ENCODE measurements at regions not wholly inside any gene's neighbourhood (a gene's known extent, or its start where the extent isn't known, plus 50 kb on each side); places are given as distances from the start of the nearest gene placed in this dataset.

GRCh38 chr2:104043864-104044263 lies 810.1 kb upstream of the POU3F3 start:
- no peak for DNase-seq

DNA sequence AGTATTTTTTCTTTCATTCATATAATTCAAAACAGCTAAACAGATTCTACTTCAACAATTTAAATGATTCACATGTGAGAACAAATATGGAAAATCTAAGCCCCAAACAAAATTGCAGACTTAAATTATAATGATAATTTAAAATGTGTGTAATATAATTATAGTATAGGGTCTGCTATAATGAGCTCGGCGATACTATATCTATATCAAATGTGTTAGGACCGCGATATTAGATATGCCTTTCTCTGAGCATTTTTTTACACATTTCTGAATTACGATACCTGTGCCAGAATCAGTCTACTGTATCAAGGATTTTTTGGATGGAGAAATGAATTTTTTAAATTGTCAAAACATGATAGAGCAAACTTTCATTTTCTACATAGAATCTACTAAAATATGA lies 808.8 kb upstream of the POU3F3 start:
- DNase-seq, result no peak

GRCh38 chr2:104046466-104046865 lies 807.4 kb upstream of the POU3F3 start:
- DNase-seq, result no peak

- DNase-seq, result no peak
Measured at GRCh38 chr2:104047516-104047915, 806.4 kb upstream of the POU3F3 start.

DNA sequence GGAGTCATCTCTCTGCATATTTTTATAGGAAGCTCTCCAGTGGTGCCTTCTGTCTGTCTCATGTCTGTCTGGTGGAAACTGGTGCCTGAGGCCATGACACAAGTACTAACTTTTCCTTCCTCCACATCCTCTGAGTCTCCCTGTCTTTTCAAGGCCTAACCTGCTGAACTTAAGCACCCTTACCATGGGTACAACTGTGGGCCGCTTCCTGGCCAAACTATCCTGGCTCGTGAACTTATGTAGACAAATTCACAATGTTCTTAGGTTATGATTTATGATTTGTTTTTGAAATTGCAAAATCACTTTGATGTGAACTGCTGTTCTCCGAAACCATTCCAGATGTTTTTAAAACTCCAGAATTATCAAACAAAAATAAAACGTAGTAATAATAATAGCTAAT lies 804.5 kb upstream of the POU3F3 start:
- DNase-seq, result no peak

DNA sequence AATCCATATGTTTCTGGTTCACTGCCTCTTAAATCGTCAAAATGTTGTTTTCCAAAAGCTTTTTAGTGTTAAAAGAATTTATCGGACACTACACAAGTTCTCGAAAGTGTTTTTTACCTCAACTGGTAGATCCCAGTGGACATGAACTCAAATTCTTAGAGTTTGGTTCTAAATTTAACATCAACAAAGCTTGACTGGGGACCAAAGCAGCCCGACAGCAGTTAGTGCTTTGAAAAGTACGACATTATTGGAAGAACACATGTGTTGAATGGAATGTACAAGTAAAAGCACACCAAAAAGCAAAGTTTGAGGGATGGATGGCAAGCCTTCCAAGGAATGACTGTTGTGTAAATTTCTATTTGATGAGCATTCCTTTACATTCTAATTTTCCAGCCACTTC lies 803.9 kb upstream of the POU3F3 start:
- no peak for DNase-seq

DNA sequence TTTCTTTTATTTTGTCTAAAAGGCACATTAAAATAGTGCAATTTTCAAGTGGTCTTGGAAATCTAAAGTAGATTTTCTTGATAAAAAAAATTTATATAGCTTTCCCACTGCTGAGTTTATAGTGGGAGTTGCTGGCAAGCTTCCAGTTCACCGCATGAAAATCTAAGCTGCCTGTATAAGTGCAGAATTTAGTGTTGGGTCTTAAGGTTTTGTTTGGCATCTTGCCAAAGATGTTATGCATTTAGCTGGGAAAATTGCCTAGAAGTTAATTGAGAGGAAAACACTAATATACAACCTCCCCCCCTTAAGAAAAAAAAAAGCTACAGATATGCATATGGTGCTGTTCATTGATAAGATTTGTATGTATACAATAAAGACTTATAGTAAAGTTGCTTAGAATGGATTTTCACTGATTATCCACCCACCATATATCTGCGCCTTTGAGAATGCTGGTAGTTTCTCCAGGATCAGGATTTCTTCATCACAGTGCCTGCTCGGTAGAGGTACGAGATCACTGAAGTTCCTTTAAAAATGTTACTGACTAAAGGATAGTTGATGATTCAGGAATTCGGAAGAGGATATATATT lies 803.2 kb upstream of the POU3F3 start:
- no peak for DNase-seq

DNA sequence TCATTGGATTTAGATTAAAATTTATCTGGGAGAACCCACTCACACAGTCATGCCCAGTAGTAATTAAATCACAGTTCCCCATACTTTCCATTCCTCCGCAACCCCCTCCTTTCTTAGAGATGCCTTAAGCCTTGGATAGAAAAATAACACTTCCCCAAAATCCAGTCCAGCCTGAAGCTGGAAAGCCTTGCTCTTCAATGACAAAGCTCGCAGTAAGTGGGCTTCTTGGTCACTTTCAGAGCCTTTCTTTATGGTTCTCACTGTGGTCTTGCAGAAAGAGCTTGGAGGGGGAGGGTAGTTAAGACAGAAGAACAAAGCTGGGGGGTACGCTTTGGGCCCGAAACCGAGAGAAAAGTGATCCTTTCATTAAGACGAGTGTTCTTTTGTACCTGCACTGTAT lies 802.1 kb upstream of the POU3F3 start:
- no peak for DNase-seq

DNA sequence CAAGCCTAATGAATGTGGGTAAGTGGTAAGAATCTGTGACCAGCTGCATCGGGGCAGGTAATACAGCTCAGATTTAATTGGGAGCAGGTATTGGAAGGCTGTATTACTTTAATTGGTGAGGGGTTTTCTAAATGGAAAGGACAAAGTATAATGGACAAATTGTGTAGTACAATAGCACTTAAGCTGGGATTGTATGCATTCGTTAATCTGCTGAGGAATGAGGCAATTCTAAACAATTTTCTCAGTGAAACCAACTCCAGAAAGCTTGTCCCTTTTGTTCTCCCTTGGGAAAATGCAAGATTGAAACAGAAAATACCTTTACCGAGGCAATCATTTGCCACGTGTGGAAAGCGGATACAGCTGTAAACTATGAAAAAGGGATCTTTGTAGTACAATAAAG lies 801.6 kb upstream of the POU3F3 start:
- no peak for DNase-seq

DNA sequence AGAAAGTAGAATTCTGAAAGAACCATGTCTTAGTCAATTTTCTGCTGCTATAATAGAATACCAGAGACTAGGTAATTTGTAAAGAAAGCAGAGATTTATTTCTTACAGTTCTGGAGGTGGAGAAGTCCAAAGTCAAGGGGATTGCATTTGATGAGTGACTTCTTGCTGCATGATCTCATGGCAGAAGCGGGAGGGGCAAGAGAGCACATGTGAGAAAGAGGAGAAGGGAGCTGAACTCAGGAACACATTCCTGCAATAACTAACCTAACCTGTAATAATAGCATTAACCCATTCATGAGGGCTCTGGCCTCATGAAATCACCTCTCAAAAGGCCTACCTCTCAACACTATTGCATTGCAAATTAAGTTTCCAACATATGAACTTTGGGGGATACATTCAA lies 797.5 kb upstream of the POU3F3 start:
- no peak for DNase-seq

- no peak for DNase-seq
Measured at GRCh38 chr2:104068665-104069064, 785.2 kb upstream of the POU3F3 start.

GRCh38 chr2:104077573-104077972 lies 776.3 kb upstream of the POU3F3 start:
- DNase-seq, result no peak

GRCh38 chr2:104078431-104079157 lies 775.3 kb upstream of the POU3F3 start:
- no peak for DNase-seq

GRCh38 chr2:104088745-104089144 lies 765.2 kb upstream of the POU3F3 start:
- DNase-seq, result no peak

GRCh38 chr2:104090407-104090806 lies 763.5 kb upstream of the POU3F3 start:
- no peak for DNase-seq

DNA sequence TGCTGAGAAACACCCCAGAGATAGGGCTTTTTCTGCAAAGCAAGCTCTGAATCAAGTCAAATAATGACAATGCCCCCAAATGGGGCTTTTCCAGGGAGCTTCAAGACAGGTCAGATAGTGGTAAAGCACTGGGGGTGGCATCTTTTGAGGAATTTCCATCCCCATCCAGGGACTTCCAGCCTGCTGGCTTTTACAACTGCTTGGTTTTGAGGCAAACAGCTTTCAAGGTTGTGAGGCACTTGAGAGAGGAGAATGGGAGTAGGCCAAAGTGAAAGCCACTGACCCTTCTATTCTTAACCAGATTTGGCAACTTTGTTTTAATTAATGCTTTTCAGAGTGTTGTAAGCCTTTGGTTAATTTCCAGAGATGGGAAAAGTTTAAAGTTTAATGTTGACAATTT lies 762.0 kb upstream of the POU3F3 start:
- no peak for DNase-seq

- no peak for DNase-seq
Measured at GRCh38 chr2:104092886-104093285, 761.0 kb upstream of the POU3F3 start.

- DNase-seq, result no peak
Measured at GRCh38 chr2:104102615-104103014, 751.3 kb upstream of the POU3F3 start.

DNA sequence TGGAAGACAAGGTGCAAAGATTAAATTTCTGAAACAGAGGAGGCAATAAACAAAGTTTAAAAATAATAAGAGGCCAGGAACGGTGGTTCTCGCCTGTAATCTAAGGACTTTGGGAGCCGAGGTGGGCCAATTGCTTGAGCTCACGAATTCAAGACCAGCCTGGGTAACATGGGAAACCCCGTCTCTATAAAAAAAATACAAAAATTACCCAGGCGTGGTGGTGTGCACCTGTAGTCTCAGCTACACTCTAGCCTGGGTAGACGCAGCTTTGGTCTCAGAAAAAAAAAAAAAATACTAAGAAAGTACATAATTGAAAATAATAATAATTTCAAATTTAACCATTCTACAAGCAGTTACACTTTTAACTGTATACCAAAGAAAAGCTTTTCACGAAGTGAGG lies 744.6 kb upstream of the POU3F3 start:
- DNase-seq, result no peak

DNA sequence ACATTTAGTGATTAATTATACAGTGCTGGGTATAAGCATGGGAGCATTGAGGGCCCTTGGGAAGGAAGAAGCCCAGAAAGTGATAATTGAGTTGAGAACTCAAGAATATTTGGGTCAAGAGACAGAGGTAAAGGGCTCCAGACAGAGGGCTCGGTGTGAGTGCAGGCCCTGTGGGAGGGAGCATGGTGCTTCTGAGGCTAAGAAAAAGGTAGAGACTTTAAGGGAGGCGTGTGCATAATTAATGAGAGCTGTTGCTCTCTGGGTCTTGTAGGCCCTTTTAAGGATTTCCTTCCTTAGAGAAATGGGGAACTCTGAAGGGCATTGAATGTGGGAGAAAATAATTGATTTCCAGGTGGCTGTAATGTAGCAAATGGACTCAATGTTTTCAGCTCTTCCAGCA lies 735.0 kb upstream of the POU3F3 start:
- no peak for DNase-seq

DNA sequence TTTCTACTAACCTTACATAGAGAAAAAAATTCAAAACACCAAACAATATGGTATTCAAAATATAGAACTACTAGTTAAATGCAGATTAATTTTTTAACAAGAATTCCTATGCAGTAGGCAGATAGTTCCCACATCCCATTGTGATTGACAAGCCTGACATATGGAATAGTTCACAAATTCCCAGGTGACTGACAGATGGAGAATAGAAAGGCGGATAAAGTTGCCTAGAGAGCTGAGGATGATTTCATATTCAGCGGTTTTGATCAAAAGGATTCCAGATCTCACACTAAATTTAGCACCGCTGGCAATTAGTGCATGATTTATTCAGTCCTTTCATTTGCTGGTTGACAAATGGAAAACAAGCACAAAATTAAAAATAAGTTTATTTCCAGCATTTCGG lies 733.7 kb upstream of the POU3F3 start:
- no peak for DNase-seq

- DNase-seq, result no peak
Measured at GRCh38 chr2:104125096-104125495, 728.8 kb upstream of the POU3F3 start.

- DNase-seq, result no peak
Measured at GRCh38 chr2:104127049-104127770, 726.7 kb upstream of the POU3F3 start.

All from right lung (tissue), 2 donors.